ENCODE measurements at regions not wholly inside any gene's neighbourhood (a gene's known extent, or its start where the extent isn't known, plus 50 kb on each side); places are given as distances from the start of the nearest gene placed in this dataset.

DNA sequence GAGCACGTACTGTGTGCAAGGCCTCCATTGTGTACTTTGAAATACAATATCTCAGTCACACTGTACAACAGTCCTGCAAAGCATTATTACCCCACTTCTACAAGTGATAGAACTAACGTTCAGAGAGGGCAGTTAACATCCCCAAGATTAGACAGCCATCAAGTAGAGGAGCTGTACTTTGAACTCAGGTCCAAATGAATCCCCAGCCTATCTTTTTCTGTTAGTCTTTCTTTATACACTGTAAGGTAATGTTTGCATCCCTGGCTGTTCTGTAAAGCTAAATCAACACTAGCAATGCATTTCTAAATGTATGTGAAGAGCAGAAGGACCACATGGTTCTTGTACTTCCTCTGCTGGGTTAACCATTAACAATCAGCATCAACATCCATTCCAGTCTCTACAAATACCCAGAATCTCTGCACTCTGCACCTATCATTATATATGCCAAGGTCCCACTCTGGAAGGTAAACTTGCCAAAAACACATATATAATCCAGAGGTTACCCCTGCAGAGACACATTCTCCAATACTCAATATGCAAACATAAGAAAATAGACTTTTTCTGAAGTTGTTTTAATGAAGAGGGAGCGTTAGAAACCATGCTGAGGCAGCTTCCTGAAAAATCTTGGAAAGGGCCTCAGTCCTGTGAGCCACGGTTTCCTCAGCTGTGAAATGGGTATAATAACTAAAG is 182.3 kb downstream of the MZT1 start:
- no TSS peak for BruUV-seq (replicated peaks)
- Histone ChIP-seq H3K4me3 (no peak overlapping the region), H3K27me3 (replicated peaks in 1 of 2; ENCODE audit: control insufficient read depth in 2 of 2, insufficient read depth in 2 of 2, low read length in 1 of 2) (no peaks in the 10 kb centered on the region), H2AFZ (ENCODE audit: control insufficient read depth, low read depth, low read length) (no peak overlapping the region), H4K20me1 (ENCODE audit: control insufficient read depth, insufficient read depth) (no peaks in the 10 kb centered on the region), H3K79me2 (ENCODE audit: control insufficient read depth, insufficient read depth, low read length) (no peaks in the 10 kb centered on the region), H3K4me1 (ENCODE audit: control insufficient read depth, insufficient read depth, low read length) (no peaks in the 10 kb centered on the region), H3K9me3 (replicated peaks; ENCODE audit: control insufficient read depth, insufficient read depth, low read length) (no peaks in the 10 kb centered on the region), H3K9ac (ENCODE audit: control insufficient read depth, insufficient read depth, low read length) (no peak overlapping the region), H3K36me3 (ENCODE audit: control insufficient read depth in 2 of 2, insufficient read depth in 2 of 2, low read length in 1 of 2) (no peaks in the 10 kb centered on the region), H3K27ac (ENCODE audit: control insufficient read depth, insufficient read depth) (no peak overlapping the region), H3K4me2 (ENCODE audit: control insufficient read depth, insufficient read depth) (no peak overlapping the region)
- TF ChIP-seq IKZF1 (conservative IDR thresholded peaks at IDR 0.05) (no peak), YY1 (IDR thresholded peaks at IDR 0.05; ENCODE audit: low read depth, low read length) (no peak), ASH2L (IDR thresholded peaks at IDR 0.05; ENCODE audit: borderline replicate concordance, low read depth) (no peak), BRCA1 (IDR thresholded peaks at IDR 0.05; ENCODE audit: low read depth, low read length) (no peak), FOS (IDR thresholded peaks at IDR 0.05; ENCODE audit: borderline replicate concordance, extremely low read depth, insufficient read length) (no peak), KAT2A (conservative IDR thresholded peaks at IDR 0.05; ENCODE audit: control insufficient read depth, low read depth, low read length) (no peak), CHD1 (IDR thresholded peaks at IDR 0.05; ENCODE audit: low read depth, low read length) (no peak), STAT1 (conservative IDR thresholded peaks at IDR 0.05) (no peak), RCOR1 (conservative IDR thresholded peaks at IDR 0.05; ENCODE audit: low read depth, low read length) (no peak), ZNF24 (IDR thresholded peaks at IDR 0.05) (no peak), ZNF207 (IDR thresholded peaks at IDR 0.05; ENCODE audit: borderline replicate concordance) (no peak), CBX3 (IDR thresholded peaks at IDR 0.05; ENCODE audit: borderline replicate concordance, low read depth) (no peak)
- TF ChIP-seq, protein P1, sequence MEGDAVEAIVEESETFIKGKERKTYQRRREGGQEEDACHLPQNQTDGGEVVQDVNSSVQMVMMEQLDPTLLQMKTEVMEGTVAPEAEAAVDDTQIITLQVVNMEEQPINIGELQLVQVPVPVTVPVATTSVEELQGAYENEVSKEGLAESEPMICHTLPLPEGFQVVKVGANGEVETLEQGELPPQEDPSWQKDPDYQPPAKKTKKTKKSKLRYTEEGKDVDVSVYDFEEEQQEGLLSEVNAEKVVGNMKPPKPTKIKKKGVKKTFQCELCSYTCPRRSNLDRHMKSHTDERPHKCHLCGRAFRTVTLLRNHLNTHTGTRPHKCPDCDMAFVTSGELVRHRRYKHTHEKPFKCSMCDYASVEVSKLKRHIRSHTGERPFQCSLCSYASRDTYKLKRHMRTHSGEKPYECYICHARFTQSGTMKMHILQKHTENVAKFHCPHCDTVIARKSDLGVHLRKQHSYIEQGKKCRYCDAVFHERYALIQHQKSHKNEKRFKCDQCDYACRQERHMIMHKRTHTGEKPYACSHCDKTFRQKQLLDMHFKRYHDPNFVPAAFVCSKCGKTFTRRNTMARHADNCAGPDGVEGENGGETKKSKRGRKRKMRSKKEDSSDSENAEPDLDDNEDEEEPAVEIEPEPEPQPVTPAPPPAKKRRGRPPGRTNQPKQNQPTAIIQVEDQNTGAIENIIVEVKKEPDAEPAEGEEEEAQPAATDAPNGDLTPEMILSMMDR (IDR thresholded peaks at IDR 0.05 in 2 of 3, conservative IDR thresholded peaks at IDR 0.05 in 1 of 3; ENCODE audit: control insufficient read depth in 2 of 3, extremely low read depth in 1 of 3, insufficient read depth in 1 of 3, low read depth in 3 of 3, low read length in 3 of 3) = no peak
- TF ChIP-seq, protein P2, sequence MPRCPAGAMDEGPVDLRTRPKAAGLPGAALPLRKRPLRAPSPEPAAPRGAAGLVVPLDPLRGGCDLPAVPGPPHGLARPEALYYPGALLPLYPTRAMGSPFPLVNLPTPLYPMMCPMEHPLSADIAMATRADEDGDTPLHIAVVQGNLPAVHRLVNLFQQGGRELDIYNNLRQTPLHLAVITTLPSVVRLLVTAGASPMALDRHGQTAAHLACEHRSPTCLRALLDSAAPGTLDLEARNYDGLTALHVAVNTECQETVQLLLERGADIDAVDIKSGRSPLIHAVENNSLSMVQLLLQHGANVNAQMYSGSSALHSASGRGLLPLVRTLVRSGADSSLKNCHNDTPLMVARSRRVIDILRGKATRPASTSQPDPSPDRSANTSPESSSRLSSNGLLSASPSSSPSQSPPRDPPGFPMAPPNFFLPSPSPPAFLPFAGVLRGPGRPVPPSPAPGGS (IDR thresholded peaks at IDR 0.05; ENCODE audit: borderline replicate concordance, insufficient read depth, low read depth, low read length, poor library complexity, severe bottlenecking) = no peak
- intact Hi-C loops (cut with micrococcal nuclease; ENCODE audit: unreplicated experiment) = no loop called here
- ChIA-PET CTCF (no interaction called here), SMC1A (ENCODE audit: uncharacterized antibody, unreplicated experiment) (interaction anchor here (1.4 kb wide), 1 partner anchor 11 kb away, joined by 5 read pairs; no protein-coding TSS in a partner anchor), POLR2A (no interaction called here), RAD21 (ENCODE audit: unreplicated experiment) (no interaction called here)
- WGBS (ENCODE audit: insufficient coverage, insufficient replicate concordance, low lambda C conversion rate, missing lambda C conversion rate) = 9% methylated on average over 4 of the region's 4 CpGs
- DNase-seq (ENCODE audit: low read depth, low spot score) = no peak
- no peak for ATAC-seq
- in situ Hi-C loops (cut with MboI) = no loop called here
- no peak for FAIRE-seq
